Fibroblast of the aortic adventitia (primary cell): ENCODE measurements at regions not wholly inside any gene's neighbourhood (a gene's known extent, or its start where the extent isn't known, plus 50 kb on each side); places are given as distances from the start of the nearest gene placed in this dataset.

ENCODE experiments used
- DNase-seq: peaks from one replicate; pipeline ENCODE4 v3.0.0-alpha.2; 2010; ENCODE audit warnings: low read depth
- H3K4me3 ChIP-seq: 2 replicates; pipeline ENCODE4 v1.5.1; 2011; ENCODE audit warnings: low read depth, mild to moderate bottlenecking, control low read depth, low read length, moderate library complexity
- CTCF ChIP-seq: IDR thresholded peaks from 2 replicates; pipeline ENCODE4 v1.5.1; 2011; ENCODE audit warnings: mild to moderate bottlenecking, low read length, control low read depth, inconsistent platforms; ENCODE audit not compliant: insufficient read depth

GRCh38 chr7:113800826-113801225 lies 118.0 kb downstream of the PPP1R3A start:
- no peak overlapping the region for H3K4me3 ChIP-seq
- no peak for TF ChIP-seq CTCF
- no peak for DNase-seq

GRCh38 chr7:113799896-113800295 lies 118.9 kb downstream of the PPP1R3A start:
- no peak for DNase-seq
- no peak overlapping the region for H3K4me3 ChIP-seq
- no peak for TF ChIP-seq CTCF

GRCh38 chr7:113797420-113798010 lies 121.3 kb downstream of the PPP1R3A start:
- DNase-seq: no peak
- no peak overlapping the region for H3K4me3 ChIP-seq
- TF ChIP-seq CTCF: no peak

GRCh38 chr7:113796557-113796956 lies 122.3 kb downstream of the PPP1R3A start:
- no peak overlapping the region for H3K4me3 ChIP-seq
- TF ChIP-seq CTCF: no peak
- DNase-seq: peak; percentile 61

GRCh38 chr7:113794573-113794972 lies 124.2 kb downstream of the PPP1R3A start:
- no peak overlapping the region for H3K4me3 ChIP-seq
- TF ChIP-seq CTCF: no peak
- no peak for DNase-seq

GRCh38 chr7:113793171-113793570 lies 125.6 kb downstream of the PPP1R3A start:
- DNase-seq: no peak
- TF ChIP-seq CTCF: no peak
- no peak overlapping the region for H3K4me3 ChIP-seq

GRCh38 chr7:113790025-113790424 lies 128.8 kb downstream of the PPP1R3A start:
- no peak for TF ChIP-seq CTCF
- H3K4me3 ChIP-seq: no peak overlapping the region
- DNase-seq: no peak
